Daoy (cell line): ENCODE measurements at regions not wholly inside any gene's neighbourhood (a gene's known extent, or its start where the extent isn't known, plus 50 kb on each side); places are given as distances from the start of the nearest gene placed in this dataset.

Experiments
- DNase-seq: peaks from one replicate; pipeline ENCODE4 v3.0.0-alpha.2; 2015; ENCODE audit warnings: low read depth

DNA sequence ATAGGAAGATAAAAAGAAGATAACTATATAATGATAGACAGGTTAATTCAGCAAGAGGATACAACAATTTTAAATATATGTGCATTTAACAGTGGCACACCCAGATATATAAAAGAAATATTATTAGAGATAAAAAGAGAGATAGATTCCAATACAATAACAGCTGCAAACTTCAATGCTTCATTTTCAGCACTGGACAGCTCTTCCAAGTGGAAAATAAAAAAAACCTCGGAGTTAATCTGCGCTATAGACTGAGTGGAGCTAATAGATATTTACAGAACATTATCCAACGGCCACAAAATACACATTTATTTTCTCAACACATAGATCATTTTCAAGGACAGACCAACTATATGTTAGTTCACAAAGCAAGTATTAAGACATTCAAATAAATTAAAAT lies 1229.5 kb upstream of the CDH6 start:
- DNase-seq, result no peak

DNA sequence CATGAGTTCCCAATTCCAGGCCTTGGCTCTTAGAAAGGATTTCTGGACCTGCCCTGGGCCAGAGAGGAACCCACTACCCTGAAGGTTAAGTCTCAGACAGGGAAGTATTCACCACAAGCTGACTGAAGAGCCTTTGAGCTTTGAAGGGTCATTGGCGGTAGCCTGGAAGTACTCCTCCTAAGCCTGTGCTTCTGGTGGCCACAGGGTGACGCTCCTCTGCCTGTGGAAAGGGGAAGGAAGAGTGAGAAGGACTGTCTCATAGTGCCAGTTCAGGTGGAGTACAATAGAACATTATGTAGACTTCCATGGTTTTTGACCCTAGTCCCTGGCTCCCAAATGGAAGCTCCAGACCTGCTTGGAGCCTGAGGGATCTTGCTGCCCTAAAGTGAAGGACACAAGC lies 1233.2 kb upstream of the CDH6 start:
- DNase-seq, result no peak

DNA sequence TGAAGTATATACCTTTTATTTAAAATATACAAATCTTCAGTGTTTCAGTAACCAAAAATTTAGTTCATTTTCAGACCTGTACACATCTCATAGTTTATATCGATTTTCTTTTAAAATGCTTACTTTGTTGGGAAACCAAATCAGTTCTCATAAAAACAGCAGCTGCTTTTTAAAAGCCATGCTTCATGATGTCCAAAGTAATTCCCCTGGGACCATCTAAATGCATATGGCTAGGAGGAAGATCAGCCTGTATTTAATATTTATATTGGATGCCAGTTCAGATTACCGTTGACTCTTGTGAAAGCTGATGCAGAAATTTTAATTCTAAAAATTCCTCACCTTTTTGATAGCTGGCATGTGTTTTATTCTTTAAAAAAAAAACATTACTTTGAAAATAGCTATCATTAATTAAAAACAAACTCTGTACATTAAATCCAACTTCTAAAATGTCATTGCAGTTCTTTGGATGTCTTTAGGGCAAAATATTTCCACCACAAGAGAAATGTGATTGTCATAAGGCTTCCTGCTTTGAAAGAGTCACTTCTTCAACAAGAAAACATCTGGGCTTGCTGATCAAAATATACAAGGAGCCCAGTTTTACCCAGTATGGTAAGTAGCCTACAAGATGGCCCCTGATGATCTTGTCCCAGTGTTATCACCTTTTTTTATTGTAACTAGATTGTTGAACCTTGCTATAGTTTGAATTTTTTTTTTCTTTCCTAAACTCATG lies 1242.9 kb upstream of the CDH6 start:
- DNase-seq, result no peak

DNA sequence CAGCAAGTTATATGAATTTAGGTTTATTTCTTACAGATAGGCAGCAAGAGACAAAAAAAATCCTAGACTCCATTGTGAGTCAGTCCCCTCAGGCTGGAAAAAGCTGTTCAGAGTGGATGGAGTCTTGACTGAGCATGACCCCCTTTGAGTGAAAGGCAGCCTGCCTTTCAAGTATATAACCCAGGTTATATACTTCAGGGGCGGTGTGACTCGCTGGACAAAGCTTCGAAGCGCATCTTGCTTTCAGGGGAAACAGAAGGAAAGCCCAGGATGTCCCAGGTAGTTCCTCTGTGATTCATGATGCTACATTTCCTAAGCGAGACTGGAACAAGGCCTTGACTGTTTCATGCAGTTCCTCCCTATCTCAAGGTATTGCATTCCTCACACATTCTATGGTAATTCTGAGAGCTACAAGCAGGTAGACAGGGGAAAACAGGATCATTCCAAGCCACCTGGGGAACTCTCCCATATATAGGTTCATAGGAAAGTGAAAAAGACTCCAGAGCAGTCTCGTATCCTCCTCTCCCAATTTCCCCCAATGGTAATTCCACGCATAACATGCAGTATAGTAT lies 1244.1 kb upstream of the CDH6 start:
- DNase-seq, result no peak

DNA sequence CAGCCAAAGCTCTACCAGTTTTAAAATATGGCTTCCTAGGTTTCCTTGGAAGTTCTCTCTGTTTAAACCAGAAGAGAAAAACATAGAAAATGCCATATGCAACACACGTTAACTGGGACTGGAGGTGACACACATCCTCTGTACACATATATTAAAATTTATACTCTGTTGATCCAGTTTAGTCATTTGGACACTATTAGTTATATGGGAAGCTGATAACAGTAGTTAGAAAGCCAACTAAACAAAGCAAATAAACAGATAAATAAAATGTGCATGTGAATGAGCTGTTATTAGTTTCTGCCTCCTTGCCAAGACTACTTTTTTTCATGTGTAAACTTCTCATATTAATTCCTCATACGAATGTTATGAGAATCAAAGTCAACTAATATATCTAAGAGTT lies 1249.2 kb upstream of the CDH6 start:
- no peak for DNase-seq

DNA sequence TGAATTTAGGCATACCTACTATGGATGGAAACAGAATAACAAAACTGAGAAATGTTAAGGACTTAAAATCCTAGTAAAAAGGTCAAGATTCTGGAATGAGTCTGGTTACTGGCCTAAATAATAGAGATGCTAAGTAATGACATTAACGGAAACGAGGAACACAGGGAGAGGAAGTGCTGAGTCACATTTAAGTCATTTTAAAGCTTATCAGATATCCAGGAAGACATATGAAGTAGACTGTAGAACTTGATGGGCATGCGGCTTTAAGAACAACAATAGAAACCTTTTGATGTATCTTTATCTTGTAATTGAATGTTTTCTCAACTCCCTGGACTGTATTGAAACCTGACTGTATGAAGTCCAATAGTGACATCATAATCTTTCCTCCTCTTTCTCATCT lies 1251.4 kb upstream of the CDH6 start:
- DNase-seq, result no peak

DNA sequence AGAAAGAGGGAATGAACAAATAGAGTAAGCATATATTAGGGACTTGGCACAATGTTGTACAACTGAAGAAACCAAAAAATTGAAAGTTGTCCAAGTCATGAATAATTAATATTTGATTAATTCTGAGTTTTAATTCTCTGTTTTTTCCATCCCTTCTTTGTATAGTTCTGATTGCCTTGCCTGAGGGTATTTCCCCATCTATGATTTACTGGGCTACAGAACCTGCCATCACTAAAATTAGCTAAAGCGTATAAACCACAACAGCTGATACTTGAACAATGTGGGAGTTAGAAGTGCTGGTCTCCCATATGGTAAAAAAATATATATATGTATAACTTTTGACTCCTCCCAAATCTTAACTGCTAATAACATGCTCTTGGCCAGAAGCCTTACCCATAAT lies 1253.5 kb upstream of the CDH6 start:
- DNase-seq, result no peak

DNA sequence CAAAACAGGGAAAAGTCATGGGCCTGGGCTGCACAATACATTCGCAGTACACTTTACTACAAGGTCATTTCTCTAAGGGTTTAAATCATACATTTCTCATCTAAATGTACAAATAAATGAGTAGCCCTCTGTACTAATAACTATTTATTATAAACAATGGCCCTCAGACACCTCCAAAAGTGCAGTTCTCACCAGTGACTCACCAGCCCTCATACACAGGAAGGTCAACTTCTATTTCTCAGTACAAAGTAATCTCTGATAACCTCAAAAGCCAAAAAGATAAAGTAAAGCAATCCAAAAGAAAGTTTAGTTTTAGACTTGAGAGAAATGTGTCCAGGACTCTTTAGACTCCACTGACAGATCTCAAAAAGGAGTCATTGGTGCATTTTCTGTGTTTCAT lies 1258.1 kb upstream of the CDH6 start:
- DNase-seq, result no peak

DNA sequence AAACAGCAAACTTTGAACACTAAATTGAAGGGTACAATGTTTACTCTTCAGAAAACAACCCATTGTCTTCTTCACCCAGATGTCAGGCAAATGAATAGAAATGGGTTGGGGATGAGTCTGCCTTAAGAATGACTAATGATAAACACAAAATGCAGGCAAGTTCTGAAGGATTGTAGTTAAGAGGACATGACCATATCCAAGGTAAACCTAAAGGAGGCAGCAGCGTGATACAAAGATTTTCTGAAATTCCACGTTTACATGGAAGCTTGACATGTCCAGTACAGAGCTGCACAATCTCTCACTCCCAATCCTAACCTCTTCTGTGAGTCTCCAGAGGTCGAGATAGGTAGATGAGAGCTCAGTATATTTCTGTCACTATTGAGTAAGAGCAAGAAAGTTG lies 1263.2 kb upstream of the CDH6 start:
- DNase-seq, result no peak

DNA sequence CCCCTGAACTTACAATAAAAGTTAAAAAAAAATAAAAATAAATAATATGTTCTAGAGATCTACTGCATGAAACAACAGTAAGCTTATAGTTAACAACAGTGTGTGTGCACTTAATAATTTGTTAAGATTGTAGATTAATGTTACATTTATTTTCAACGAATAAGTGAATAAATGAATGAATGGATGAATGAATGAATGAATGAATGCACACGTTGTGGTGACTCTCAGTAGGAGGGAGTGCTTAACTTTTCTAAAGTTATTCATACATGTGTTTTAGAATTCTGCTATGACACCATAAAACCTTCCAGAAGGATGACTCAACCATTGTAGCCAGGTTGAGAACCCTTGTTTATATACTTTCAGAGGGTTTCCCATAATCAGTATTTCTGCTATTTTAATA lies 1269.4 kb upstream of the CDH6 start:
- DNase-seq, result no peak

DNA sequence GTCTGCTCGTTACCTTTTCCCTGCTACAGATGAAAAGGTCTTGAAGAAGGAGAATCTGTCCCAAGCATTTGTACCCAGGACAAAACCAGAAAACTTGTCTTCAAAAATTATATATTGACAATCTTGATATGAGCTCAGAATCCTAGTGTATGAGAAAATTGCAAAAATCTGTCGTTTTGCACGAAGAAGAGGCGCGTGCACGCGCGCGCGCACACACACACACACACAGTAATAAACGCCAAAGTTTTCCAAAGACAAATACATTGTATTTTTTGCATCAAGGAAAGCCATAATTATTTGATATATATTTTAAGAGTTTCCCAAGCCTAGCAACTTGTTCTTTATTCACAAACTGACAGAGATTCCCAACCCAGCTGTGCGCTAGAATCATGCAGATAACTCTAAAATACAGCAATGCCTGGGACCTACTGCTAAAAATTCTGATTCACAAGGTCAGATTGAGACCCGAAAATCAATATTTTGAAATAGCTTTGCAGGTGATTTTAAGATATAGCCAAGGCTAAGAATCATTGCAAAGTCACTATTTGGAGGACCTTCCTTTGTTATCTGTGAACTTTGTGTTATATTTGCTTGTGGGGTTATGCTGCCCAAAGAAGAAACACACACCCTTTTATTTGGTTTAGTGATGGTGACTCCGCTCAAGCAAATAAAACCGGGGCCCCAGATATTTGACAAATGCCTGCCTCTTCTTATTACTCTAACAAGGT lies 1287.7 kb upstream of the CDH6 start:
- no peak for DNase-seq

DNA sequence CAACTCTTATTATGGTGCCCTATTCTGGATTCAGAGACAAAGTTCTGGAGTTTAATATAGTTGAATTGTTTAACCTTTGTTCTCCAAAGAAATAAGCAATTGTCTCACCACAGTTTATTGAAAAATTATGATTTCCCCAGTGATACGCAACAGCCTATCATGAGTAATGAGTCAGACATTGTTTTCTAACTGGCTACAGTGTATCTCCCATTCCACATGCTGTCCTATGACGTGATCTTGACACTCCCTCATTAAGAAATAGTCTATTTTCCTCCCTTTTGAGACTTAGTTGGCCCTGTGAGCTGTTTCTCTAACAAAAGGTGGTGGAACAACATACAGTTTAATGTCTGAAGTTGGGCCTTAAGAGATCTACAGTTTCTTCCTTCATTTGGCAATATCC lies 1290.6 kb upstream of the CDH6 start:
- DNase-seq, result no peak

DNA sequence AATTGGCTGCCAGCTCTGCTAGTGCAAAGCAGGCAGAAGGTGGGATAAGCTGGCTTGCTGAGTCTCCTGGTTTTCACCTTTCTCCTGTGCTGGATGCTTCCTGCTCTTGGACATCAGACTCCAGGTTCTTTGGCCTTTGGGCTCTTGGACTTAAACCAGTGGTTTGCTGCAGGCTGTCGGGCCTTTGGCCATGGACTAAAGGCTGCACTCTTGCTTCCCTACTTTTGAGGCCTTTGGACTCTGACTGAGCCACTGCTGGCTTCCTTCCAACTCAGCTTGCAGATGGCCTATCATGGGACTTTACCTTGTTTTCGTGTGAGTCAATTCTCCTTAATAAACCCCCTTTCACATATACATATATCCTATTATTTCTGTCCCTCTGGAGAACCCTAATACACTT lies 1293.9 kb upstream of the CDH6 start:
- no peak for DNase-seq

DNA sequence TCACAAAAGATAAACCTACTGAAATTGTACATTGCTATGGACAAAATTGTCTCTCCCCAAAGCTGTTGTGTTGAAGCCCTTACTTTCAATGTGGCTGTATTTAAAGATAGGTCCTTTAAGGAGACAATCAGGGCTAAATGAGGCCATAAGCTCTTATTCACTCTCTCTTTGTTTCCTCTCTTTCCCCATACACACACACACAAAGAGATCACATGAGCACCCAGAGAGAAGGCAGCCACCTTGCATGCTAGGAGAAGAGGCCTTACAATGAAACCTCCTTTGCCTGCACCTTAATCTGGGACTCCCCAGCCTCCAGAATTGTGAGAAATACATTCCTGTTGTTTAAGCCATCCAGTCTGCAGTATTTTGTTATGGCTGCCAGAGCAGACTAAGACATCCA lies 1295.6 kb upstream of the CDH6 start:
- DNase-seq, result no peak

DNA sequence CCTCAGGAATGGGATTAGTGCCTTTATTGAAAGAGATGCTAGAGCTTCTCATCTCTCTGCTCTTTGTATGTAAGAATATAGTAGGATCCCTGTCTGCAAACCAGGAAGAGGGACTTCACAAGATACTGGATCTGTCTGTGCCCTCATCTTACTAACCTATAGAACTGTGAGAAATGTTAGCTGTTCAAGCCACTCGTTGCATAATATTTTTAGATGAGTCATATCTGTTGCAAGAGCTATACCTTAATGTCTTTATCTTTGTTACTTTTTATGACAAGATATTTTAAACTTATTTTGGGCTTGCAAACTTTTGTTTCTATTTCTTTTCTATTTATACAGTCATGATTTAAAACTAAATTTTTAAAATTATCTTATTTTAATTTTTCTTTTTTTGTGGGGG lies 1296.8 kb upstream of the CDH6 start:
- no peak for DNase-seq

DNA sequence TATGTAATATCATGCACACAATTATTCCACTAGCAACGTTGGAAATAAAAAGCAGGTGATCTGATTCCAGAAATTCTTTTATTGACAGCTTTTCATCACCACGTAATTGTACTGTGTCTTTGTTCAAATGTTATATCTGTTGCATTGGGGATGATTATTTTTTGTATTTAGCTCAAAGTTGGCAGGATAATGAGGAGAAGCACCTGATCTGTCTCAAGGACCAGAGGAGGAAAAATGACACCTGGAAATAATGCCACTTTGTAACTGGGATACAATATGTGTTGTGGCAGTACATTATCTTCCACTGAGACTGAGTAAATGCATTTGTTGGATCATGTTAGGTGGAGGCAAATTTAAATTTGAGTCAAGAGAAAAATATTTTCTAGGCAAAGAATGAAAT lies 1298.8 kb upstream of the CDH6 start:
- no peak for DNase-seq

DNA sequence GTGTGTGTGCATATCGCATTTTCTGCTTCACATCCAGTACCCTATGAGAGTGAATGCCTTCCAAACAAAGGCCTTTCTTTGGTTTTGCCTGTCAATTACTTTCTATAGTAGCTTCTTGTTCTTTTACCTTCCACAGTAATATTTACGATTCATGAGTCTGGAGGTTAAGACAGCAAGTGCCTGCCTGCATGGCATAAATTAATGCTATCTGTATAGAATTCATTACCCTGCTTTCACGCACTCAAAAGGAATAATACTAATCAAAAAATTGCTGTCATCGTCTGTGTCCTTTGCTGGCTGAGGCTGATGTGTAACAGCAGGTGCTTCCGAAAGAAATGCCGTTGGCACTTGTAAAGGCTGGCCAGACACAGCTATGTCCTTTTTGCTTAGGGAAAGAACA lies 1304.4 kb upstream of the CDH6 start:
- no peak for DNase-seq

DNA sequence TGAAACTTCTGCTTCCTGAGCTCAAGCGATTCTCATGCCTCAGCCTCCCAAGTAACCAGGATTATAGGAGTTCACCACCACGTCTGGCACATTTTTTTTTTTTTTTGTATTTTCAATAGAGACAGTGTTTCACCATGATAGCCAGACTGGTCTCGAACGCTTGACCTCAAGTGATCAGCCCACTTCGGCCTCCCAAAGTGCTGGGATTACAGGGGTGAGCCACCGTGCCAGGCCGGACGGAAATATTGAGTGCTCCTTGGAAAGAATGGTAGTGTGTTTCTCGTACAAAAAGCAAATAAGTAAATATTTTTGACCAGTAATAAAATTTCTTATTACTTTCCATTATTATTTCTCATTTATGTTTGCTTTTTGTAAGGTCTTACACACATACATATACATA lies 1307.9 kb upstream of the CDH6 start:
- no peak for DNase-seq

DNA sequence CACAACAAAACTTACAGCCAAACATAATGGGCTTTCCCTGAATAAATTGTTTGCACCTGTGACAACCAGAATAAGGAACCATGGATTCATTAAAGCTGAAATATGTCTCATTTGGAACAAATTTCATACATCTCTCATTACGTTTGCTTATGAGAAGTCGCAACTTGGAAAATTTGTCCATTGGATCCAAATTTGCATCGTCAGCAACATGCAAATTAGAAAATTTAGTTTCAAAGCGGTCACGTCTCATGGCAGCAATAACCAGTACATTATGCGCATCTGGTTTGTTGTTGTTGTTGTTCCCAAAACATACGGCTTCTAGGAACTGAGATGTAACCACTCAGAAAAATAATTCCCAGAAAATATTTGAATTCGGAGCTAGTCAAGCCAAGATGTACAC lies 1311.5 kb upstream of the CDH6 start:
- no peak for DNase-seq

DNA sequence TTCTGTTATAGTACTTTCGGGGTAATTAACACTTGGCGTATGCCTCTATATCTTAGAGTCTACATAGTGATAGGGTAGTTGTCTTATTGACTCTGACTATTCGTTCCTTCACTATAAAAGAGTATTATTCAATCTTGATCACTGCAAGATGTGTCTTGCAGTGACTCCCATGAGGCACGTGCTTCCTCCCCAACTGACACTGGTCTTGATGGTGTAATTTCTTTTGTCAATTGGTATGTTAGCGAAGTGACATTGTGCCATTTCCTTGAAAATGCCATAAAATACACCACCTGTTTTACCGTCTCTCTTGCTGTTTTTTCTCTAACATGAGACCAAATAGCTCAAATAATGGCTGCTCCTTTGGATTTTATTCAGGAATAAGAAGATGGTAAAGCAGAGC lies 1314.1 kb upstream of the CDH6 start:
- DNase-seq, result no peak

DNA sequence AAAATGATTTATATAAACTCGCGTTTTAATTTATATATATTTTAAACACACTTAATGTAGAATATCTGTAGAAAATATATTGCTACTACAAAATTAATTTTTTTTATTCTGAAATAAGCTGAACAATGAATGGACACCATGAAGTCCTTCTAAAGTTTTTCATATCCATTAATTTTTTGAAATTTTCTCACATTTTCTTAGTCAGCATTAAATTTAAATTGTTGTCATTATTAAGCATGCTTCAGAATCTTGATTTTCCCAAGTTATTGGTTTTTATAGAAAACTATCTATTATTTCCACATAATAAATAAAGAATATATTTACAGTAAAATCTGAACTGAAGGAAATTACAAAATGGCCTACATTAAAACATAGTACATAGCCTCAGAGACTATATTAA lies 1314.9 kb upstream of the CDH6 start:
- DNase-seq, result no peak

DNA sequence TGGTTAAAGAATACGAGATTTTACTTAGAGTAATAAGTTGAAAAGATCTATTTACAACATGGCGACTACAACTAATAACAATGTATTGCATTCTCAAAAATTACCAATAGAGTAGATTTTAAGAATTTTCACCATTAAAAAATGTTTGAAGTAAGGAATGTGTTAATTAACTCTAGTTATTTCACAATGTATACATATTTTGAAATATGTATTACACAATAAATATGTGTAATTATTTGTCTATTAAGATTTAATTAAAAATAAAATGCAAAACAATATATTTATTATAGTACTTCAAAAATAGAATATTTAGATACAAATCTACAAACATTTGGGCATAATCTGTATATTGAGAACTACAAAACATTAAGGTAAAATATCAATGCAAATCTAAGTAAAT lies 1326.3 kb upstream of the CDH6 start:
- no peak for DNase-seq

DNA sequence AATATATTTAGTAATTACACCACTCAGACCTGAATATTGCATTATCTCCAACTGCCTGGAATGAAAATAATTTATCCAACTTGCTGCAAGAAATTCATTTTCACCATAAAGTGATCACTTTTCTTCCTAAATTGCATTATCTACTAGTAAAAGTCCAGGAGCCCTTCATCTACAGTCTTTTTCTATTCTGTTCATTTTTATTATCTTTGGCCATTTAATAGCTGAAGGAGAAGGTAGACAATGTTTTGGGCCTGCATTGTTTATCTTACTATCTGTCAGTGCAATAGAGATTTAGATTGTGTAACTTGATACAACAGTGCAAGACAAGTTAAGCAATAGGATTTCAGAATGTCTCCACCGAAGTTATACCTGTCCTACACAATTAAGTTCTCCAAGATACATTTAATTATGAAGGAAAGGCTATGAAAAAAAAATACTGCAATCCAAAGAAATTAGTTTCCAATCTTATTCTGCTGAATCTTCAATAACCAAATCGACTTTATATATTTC lies 1339.7 kb upstream of the CDH6 start:
- no peak for DNase-seq
